ENCODE measurements at regions not wholly inside any gene's neighbourhood (a gene's known extent, or its start where the extent isn't known, plus 50 kb on each side); places are given as distances from the start of the nearest gene placed in this dataset.

- FAIRE-seq = no peak
- Histone ChIP-seq H2BK120ac (replicated peaks; ENCODE audit: low read depth, low read length) (no peak overlapping the region), H4K5ac (ENCODE audit: insufficient read length, low read depth, low read length) (no peak overlapping the region), H2BK12ac (ENCODE audit: low read depth, low read length) (no peak overlapping the region), H4K8ac (ENCODE audit: extremely low read depth, insufficient read depth, low read length) (no peak overlapping the region), H2BK20ac (ENCODE audit: low read length) (no peak overlapping the region), H2AFZ (ENCODE audit: low read length) (no peak overlapping the region), H4K20me1 (replicated peaks in 1 of 2; ENCODE audit: control insufficient read depth in 1 of 2, insufficient read depth in 2 of 2, low read length in 2 of 2) (no peaks in the 10 kb centered on the region), H3K23me2 (ENCODE audit: low read depth, low read length) (no peaks in the 10 kb centered on the region), H2AK5ac (ENCODE audit: low read depth, low read length) (no peak overlapping the region), H3K27ac (ENCODE audit: low read depth, low read length) (no peak overlapping the region), H3K4me2 (ENCODE audit: insufficient read depth in 1 of 2, low read depth in 2 of 2, low read length in 2 of 2) (no peak overlapping the region), H3K4me3 (ENCODE audit: extremely low read depth in 1 of 4, insufficient read depth in 2 of 4, low read depth in 3 of 4, low read length in 4 of 4) (no peak overlapping the region), H3K79me1 (ENCODE audit: low read depth, low read length) (no peaks in the 10 kb centered on the region), H3K18ac (ENCODE audit: extremely low read depth, low read length) (no peak overlapping the region), H3K14ac (ENCODE audit: insufficient read length) (no peak overlapping the region), H3K27me3 (replicated peaks in 1 of 4; ENCODE audit: control insufficient read depth in 3 of 4, extremely low read depth in 1 of 4, insufficient read depth in 3 of 4, low read length in 3 of 4) (no peaks in the 10 kb centered on the region), H2BK5ac (ENCODE audit: low read depth, low read length) (no peak overlapping the region), H3K9me3 (ENCODE audit: insufficient read depth in 2 of 2, low read depth in 1 of 2, low read length in 1 of 2) (no peaks in the 10 kb centered on the region), H3K79me2 (ENCODE audit: control insufficient read depth in 1 of 2, insufficient read depth in 2 of 2, low read length in 2 of 2) (no peaks in the 10 kb centered on the region), H3K9ac (replicated peaks in 1 of 4; ENCODE audit: extremely low read depth in 1 of 4, low read depth in 3 of 4, low read length in 3 of 4) (no peak overlapping the region), H3K4ac (replicated peaks; ENCODE audit: insufficient read length, low read depth, low read length) (no peak overlapping the region), H4K91ac (replicated peaks; ENCODE audit: insufficient read length, low read length) (no peak overlapping the region), H3K36me3 (ENCODE audit: control insufficient read depth in 2 of 4, insufficient read depth in 4 of 4, low read length in 3 of 4) (no peaks in the 10 kb centered on the region), H2BK15ac (ENCODE audit: low read length) (no peak overlapping the region), H3K23ac (ENCODE audit: insufficient read length) (no peak overlapping the region), H3K4me1 (replicated peaks in 1 of 4; ENCODE audit: control insufficient read depth in 3 of 4, insufficient read depth in 4 of 4, low read length in 3 of 4) (no peaks in the 10 kb centered on the region), H3K56ac (replicated peaks; ENCODE audit: insufficient read length, low read depth, low read length) (no peak overlapping the region)
- POLR2A ChIA-PET (ENCODE audit: partially characterized antibody) = no interaction called here
- no peak for DNase-seq (ENCODE audit: low read depth in 1 of 2, low spot score in 2 of 2)
- TF ChIP-seq POU5F1 (IDR thresholded peaks at IDR 0.05; ENCODE audit: low read depth, low read length) (no peak), GABPA (IDR thresholded peaks at IDR 0.05; ENCODE audit: borderline replicate concordance, insufficient read depth, low read length) (no peak), ATF2 (IDR thresholded peaks at IDR 0.05; ENCODE audit: low read length) (no peak), SRF (IDR thresholded peaks at IDR 0.05; ENCODE audit: low read depth, low read length) (no peak), SP2 (IDR thresholded peaks at IDR 0.05; ENCODE audit: low read length) (no peak), SAP30 (IDR thresholded peaks at IDR 0.05; ENCODE audit: insufficient read depth, insufficient replicate concordance, low read length) (no peak), CBX8 (IDR thresholded peaks at IDR 0.05; ENCODE audit: borderline replicate concordance, low read depth, low read length) (no peak), MAX (IDR thresholded peaks at IDR 0.05) (no peak), TCF12 (IDR thresholded peaks at IDR 0.05; ENCODE audit: low read depth, low read length) (no peak)
- WGBS, 2 experiments (ENCODE audit: extremely low coverage in 1 of 2, insufficient coverage in 1 of 2, insufficient read length in 1 of 2, insufficient replicate concordance in 2 of 2, low coverage in 1 of 2, low lambda C conversion rate in 2 of 2, missing lambda C conversion rate in 1 of 2) = 97% methylated on average over 6 of the region's 6 CpGs; no CpG with 5 or more reads in 1 of the 2 experiments
- CTCF ChIA-PET (ENCODE audit: partially characterized antibody) = interaction anchor here (1.1 to 1.5 kb wide), 3 partner anchors 31 to 682 kb away, joined by 3 to 5 read pairs (median 4); no protein-coding TSS in a partner anchor
Observed at GRCh38 chr2:175398848-175399247, 217.3 kb upstream of the ATP5MC3 start.

Measured in H1 (cell line).